Calu3 (cell line): ENCODE measurements at regions not wholly inside any gene's neighbourhood (a gene's known extent, or its start where the extent isn't known, plus 50 kb on each side); places are given as distances from the start of the nearest gene placed in this dataset.
"Not testable (repeated sequence)": the region's sequence is repeated elsewhere in the genome, so short reads cannot be mapped to it uniquely, and the experiment has no call there.

Source experiments
- BruUV-seq: library from RNA; stranded (reverse); fragments of 400-500 nt; replicated peaks from 2 replicates; lab custom pipeline; 2021; lab: Mats Ljungman, UMichigan
- CTCF ChIA-PET: fragments of 300-600 bp; sonication (Branson Sonifier 250); formaldehyde crosslinking; loops from one replicate; lab custom pipeline; 2022; ENCODE audit warnings: antibody characterized with exemption; lab: Charles Lee
- DNase-seq: peaks from one replicate; pipeline ENCODE4 v3.0.0; 2022
- H3K27ac Mint-ChIP-seq: one replicate; pipeline ENCODE4 v1.8.0; 2022; ENCODE audit warnings: mixed read lengths; ENCODE audit not compliant: unreplicated experiment
- H3K27me3 Mint-ChIP-seq: one replicate; pipeline ENCODE4 v1.8.0; 2022; ENCODE audit warnings: mixed read lengths; ENCODE audit not compliant: unreplicated experiment
- H3K36me3 Mint-ChIP-seq: one replicate; pipeline ENCODE4 v1.8.0; 2022; ENCODE audit warnings: mild to moderate bottlenecking, moderate library complexity, mixed read lengths; ENCODE audit not compliant: insufficient read depth, unreplicated experiment
- H3K4me1 Mint-ChIP-seq: one replicate; pipeline ENCODE4 v1.8.0; 2022; ENCODE audit warnings: mild to moderate bottlenecking, low read depth, mixed read lengths; ENCODE audit not compliant: unreplicated experiment
- H3K4me3 Mint-ChIP-seq: one replicate; pipeline ENCODE4 v1.8.0; 2022; ENCODE audit warnings: mild to moderate bottlenecking, low read depth, moderate library complexity, mixed read lengths; ENCODE audit not compliant: unreplicated experiment
- H3K9me3 Mint-ChIP-seq: one replicate; pipeline ENCODE4 v1.8.0; 2022; ENCODE audit warnings: low read depth, mixed read lengths; ENCODE audit not compliant: unreplicated experiment
- intact Hi-C: fragments of 100-400 bp; cut with micrococcal nuclease; formaldehyde crosslinking; loops from one replicate; pipeline ENCODE4 v1.10.0; 2022; ENCODE audit not compliant: unreplicated experiment
- TF ChIP-seq, protein P1 (sequence below): fragments of 200-600 bp; IDR thresholded peaks from one replicate; pipeline ENCODE4 v1.8.0; 2022; ENCODE audit warnings: antibody characterized with exemption; ENCODE audit not compliant: unreplicated experiment

- Mint-ChIP-seq H3K36me3 (peaks cover 20% of the 10 kb centered on the region), H3K27ac (no peak overlapping the region)
Measured at GRCh38 chr3:48068886-48069285, 52.7 kb upstream of the MAP4 start.

GRCh38 chr3:48068320-48068719, 52.1 kb upstream of the MAP4 start:
- BruUV-seq, H3K4me3 Mint-ChIP-seq, DNase-seq, H3K27ac Mint-ChIP-seq, H3K27me3 Mint-ChIP-seq, intact Hi-C loops, H3K9me3 Mint-ChIP-seq: not testable (repeated sequence)
- CTCF ChIA-PET = interaction anchor here (0.5 kb wide), 1 partner anchor 802 kb away, joined by 3 read pairs; no protein-coding TSS in a partner anchor
- Mint-ChIP-seq H3K36me3 (peaks cover 18% of the 10 kb centered on the region), H3K4me1 (peaks cover 17% of the 10 kb centered on the region)

More at GRCh38 chr3:48068886-48069285, 52.7 kb upstream of the MAP4 start:
- H3K9me3 Mint-ChIP-seq = no peaks in the 10 kb centered on the region
- CTCF ChIA-PET = interaction anchor here (0.5 kb wide), 1 partner anchor 802 kb away, joined by 3 read pairs; no protein-coding TSS in a partner anchor
- no peak overlapping the region for H3K4me3 Mint-ChIP-seq
- TF ChIP-seq, protein P1, sequence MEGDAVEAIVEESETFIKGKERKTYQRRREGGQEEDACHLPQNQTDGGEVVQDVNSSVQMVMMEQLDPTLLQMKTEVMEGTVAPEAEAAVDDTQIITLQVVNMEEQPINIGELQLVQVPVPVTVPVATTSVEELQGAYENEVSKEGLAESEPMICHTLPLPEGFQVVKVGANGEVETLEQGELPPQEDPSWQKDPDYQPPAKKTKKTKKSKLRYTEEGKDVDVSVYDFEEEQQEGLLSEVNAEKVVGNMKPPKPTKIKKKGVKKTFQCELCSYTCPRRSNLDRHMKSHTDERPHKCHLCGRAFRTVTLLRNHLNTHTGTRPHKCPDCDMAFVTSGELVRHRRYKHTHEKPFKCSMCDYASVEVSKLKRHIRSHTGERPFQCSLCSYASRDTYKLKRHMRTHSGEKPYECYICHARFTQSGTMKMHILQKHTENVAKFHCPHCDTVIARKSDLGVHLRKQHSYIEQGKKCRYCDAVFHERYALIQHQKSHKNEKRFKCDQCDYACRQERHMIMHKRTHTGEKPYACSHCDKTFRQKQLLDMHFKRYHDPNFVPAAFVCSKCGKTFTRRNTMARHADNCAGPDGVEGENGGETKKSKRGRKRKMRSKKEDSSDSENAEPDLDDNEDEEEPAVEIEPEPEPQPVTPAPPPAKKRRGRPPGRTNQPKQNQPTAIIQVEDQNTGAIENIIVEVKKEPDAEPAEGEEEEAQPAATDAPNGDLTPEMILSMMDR = no peak
- intact Hi-C loops = no loop called here
- no peaks in the 10 kb centered on the region for H3K27me3 Mint-ChIP-seq
- peaks cover 17% of the 10 kb centered on the region for H3K4me1 Mint-ChIP-seq
- DNase-seq = no peak
- no TSS peak for BruUV-seq

DNA sequence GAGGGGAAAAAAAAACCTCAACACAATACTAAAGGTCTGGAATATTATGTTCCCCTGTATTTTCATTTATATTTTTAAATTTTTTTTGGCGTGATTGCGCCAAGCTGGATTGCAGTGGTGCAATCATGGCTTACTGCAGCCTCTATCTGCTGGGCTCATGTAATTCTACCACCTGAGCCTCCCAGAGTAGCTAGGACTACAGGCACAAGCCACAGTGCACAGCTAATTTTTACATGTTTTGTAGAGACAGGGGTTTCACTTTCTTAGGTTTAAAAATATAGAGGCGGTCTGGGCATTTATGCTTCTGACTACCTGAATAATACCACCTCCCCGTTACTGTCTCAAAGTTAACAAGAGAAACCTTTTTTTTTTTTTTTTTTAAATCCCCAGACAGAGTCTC, 51.1 kb upstream of the MAP4 start:
- DNase-seq = no peak
- no peak overlapping the region for H3K4me3 Mint-ChIP-seq
- no TSS peak for BruUV-seq
- no peak overlapping the region for H3K27ac Mint-ChIP-seq
- CTCF ChIA-PET = no interaction called here
- peaks cover 17% of the 10 kb centered on the region for H3K4me1 Mint-ChIP-seq
- TF ChIP-seq, protein P1 = no peak
- intact Hi-C loops = no loop called here
- no peaks in the 10 kb centered on the region for H3K27me3 Mint-ChIP-seq
- H3K9me3 Mint-ChIP-seq = no peaks in the 10 kb centered on the region
- H3K36me3 Mint-ChIP-seq = peaks cover 20% of the 10 kb centered on the region
